ENCODE measurements at regions not wholly inside any gene's neighbourhood (a gene's known extent, or its start where the extent isn't known, plus 50 kb on each side); places are given as distances from the start of the nearest gene placed in this dataset.
"Not testable (repeated sequence)": the region's sequence is repeated elsewhere in the genome, so short reads cannot be mapped to it uniquely, and the experiment has no call there.

DNA sequence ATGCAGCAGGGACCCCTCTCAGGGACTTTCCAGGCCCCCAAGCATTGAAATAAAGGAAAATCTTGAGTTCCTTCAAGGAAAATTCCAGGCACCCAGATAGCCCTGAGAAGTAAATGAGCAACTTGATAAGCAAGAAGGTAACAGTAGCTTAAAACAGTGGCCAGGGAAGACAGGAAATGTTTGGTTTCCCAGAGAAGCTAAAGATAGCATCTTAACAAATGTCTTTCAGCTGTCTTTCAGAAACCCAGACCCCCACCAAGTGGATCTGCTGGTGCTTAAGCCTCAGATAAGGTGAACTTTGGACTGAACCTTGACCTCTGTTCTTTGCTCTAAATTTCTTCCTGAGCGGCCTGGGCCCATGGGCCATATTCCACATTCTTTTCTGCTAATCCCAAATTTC, 117.8 kb upstream of the CST7 start:
- DNase-seq (ENCODE audit: low spot score) = no peak

DNA sequence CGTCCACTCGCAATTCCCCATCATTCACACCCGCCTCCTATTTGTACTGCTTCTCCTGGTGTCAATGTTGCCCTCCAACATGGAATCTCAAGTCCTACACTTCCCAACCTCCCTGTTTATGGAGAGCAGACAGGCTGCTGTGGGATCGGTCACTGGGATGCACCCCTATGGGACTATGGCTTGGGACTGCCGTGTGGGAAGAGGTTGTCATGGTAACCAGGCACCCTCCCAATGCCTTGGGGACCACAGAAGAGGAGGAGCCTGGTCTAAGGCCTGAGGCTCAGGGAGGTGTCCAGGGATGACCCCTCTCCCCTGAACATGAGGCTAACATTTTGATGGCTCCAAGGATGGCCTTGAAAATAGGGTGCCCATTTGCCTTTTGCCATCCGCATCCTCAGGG, 116.6 kb upstream of the CST7 start:
- no peak for DNase-seq (ENCODE audit: low spot score)

DNA sequence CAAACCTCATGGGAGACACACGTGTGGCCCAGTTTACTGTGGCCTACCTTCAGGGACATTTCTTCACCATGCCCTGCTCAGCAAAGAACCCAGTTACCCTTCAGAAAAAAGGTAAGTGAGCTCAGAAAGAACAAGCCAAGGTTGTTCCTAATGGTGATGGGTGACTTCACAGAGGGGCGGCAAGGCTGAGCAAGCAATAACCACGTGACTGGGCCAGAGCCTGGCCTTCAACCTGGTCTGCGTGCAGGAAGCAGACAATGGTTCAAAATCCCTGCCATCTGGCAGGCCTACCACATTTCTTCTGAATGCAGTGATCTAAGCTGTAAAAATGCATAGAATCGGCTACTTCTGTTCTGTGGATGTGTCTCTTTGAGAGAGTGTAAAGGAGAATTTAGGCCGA, 115.5 kb upstream of the CST7 start:
- DNase-seq (ENCODE audit: low spot score) = no peak

DNA sequence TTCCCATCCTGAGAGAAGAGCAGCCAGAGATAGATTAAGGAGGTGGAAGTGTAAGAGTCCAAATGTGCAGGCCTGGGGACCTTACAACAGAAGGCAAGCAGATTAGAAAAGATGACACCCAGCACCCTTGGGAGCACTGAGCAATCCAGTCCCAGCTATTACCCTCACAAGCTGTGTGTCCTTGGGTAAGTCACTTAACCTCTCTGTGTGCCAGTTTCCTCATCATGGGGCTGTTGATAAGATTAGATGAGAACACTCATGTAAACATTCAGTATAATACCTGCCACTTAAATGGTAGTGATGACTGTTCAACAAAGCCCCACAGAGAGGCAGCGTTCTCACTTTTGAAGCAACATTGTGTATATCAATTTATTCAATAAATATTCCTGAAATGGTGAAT, 114.8 kb upstream of the CST7 start:
- DNase-seq (ENCODE audit: low spot score) = no peak

DNA sequence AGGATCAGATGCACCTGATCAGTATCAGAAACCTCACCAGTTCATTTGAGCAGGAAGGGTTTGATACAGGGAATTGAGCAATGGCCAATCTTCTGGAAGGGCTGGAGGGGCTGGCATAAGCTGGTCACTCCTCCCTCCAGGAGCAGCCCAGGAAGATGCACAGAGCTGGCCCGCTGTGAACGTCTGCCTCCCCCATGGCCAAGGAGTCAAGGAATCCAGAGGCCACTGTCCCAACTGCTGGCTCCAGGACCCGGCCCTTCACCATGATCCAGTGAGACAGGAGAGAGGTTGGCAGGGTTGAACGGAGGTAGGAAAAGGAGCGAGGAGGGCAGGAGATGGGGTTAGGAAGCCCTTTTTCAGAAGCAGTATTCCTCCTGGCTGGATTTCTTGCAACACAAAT, 113.9 kb upstream of the CST7 start:
- DNase-seq (ENCODE audit: low spot score) = no peak

DNA sequence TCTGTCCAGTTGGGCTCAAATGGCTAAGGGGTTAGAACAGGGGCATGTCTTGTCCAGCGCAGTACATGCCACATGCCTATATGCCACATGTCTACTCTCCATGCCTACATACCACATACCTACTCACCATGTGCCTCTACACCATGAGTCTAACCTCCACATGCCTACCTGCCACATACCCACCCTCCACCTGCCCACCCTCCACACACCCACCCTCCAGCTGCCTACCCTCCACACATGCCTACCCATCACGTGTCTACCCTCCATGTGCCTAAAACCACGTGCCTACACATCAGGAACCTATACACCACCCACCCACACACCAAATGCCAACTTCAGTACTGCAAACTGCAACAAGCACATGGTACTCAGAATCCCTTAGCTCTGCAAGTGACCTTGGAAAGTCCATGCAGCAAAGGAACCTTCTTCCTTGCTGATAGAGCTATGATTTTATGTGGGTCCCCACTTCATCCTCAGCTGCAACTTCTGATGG, 113.0 kb upstream of the CST7 start:
- DNase-seq (ENCODE audit: low spot score) = no peak

DNA sequence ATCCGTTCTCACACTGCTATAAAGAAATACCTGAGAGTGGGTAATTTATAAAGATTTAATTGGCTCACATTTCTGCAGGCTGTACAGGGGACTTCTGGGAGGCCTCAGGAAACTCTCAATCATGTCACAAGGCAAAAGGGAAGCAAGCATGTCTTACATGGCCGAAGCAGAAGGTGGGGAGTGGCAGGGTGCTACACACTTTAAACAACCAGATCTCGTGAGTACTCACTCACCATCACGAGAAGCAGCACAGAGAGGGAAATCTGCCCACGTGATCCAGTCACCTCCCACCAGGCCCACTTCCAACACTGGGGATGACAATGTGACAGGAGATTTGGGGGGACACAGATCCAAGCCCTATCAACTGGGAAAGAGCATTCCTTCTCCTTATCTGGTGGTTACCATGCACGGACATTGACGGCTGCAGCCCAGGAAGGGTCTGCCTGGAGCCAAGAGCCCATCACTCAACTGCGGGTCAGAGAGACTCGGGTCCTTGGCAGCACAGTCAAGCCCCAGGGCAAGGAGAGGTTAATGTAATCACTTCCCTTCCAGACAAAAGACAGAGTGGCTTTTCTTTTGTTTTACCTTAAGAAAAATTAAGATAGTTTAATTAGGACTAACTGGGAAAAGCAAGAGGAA, 112.3 kb upstream of the CST7 start:
- no peak for DNase-seq (ENCODE audit: low spot score)

DNA sequence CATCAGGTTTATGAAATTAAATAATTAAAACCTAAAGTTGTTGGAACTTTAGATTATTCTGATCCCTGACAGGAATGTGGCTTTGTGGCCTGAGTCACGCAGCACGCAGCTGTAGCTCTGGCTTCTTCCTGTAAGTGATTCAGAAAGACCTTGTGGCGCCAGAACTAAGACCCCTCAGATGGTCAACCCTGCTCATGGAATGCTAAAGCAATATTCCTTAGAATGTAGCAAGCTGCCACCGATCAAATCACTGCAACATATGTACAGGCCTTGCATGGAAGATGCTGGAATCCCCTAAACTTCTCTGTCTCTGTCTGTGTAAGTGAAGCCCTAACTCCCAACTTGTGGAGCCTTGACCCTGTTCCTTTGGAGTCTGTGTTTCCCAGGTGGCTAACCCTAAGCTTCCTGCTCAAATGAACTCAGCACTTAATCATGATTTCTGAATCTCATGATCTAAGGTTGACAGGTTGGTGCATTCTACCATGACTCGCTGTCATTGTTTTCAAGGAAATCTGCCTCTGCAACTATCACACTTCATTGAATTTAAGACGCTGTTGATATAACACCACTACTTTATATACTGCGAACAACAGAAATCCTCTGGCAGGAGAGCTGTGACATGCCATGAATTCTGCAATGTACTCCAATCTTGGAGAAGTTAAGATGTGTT, 111.2 kb upstream of the CST7 start:
- no peak for DNase-seq (ENCODE audit: low spot score)

DNA sequence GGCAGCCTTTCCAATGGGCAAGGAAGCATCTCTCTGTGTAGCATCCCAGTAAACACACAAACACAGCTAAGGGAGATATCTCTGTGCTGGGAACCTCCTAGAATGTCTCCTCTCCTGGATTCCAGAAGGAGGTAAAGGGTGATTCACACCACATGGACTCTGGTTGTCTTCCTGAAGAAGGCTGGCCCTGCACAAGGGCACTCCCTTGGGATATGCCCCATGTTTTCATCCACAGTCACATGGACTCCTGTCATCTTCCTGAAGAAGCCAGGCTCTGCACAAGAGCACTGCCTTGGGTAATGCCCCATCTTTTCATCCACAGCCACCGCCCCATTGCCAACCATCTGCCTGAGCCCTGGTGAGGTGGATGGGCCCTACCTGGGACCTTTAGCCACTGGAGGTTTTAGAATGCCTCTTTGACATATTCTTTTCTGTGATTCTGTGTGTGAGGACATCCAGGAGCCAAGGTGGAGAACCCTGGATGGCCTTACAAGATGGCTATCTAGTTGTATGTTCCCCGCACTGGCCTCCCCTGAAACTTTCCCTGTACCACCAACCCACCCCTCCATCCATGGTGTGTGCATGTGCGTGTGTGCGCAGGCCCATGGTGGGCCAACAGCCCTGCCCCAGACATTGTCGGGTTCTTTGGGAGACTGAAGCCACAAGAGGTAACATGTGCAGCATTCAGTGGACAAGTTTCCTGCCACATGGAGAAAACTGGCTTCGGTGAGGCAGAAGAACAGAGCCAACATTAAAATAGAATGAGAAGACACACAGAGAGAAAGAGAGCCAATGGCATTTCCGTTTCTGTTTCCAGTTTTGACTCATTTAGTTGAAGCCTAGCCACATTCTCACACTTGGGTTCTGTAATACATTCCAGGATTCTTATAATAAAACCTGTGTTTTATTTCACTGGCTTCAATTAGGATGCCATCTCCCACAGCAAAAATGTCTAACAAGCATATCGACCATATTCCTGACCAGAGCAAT, 110.2 kb upstream of the CST7 start:
- no peak for DNase-seq (ENCODE audit: low spot score)

DNA sequence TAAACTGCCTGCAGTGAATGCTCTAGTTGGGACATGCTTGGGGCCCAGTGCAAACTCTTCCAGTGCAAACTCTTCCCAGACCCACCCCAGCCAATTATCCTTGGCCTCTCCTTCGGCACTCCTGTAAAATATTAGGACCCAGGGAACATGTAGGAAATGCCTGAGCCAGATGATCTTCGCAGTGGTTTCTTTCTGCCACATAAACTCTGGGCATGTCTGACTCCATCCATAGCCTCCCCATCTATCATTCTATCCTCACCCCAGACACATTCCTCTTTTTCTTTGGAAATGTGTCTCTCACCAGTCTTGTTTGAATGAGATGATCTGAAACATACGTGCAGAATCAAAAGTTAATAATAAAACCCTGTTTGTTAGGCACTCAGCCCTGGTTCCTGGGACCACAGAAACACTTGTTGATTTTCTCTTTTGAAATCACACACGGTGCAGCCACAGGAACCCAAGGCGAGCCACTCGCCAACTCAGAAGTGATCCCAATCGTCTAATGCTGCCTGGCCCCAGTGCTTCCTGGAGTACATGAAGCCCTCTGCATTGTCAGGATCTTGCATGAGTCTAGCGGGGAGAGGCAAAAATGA, 108.9 kb upstream of the CST7 start:
- no peak for DNase-seq (ENCODE audit: low spot score)

DNA sequence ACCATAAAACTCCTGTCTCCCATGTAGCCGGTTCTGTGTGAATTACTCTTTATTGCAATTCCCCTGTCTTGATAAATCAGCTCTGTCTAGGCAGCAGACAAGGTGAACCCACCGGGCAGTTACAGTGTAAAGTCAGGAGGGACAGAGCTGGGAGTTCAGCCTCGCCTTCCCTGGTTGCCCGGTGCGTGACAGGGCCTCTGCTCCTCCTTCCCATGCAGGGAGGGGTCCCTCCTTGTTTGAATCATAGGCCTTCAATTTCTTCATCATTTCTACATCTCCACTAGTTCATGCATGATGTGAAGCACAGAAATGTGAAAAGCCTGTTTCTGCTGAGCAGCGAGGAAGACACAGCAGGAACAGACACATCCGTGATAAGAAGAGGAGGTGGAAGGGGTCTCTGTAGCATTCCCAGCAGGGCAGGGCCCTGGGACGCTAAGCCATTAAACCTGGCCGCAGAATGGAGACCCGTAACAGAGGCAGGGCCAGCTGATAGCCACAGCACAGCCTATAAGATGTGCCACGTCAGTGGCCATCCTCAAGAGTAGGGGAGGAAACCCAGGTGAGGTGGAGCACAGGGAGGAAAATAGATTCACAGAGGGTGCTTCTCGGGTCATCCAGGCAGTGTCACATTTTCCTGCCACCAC, 106.7 kb upstream of the CST7 start:
- no peak for DNase-seq (ENCODE audit: low spot score)

DNA sequence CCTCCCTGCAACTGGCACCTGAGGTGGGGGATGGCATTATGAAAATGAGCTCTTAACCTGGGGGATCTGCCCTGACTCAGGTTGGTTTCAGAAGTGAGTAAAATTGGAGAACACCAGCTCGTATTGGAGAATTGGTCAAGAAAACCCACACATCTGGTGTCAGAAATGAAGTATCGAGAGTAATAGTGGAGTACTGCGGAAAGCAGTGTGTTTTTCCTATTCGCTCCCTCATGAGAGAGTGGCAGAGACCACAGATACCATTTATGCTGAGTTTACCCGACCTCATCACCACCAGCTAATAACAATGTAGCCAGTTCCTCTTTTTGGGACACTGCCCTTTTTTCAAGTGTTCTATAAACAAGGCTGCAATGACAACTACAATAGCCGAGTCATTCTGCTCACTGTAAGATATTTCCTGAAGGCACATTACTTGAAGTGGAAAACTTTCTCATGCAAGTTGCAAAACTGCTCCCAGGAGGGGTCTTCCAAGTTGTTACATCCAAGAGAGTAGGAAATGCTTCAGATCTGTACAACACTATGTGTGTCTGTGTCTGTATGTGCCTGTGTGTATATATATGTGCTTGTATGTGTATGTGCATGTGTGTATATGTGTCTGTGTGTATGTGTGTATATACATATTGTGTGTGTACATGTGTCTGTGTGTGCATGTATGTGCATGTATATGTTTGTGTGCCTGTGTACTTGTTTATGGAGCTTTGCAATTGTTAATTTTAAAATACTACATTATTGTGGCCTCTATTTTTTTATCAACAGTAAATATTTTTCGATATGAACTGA, 106.0 kb upstream of the CST7 start:
- no peak for DNase-seq (ENCODE audit: low spot score)

DNA sequence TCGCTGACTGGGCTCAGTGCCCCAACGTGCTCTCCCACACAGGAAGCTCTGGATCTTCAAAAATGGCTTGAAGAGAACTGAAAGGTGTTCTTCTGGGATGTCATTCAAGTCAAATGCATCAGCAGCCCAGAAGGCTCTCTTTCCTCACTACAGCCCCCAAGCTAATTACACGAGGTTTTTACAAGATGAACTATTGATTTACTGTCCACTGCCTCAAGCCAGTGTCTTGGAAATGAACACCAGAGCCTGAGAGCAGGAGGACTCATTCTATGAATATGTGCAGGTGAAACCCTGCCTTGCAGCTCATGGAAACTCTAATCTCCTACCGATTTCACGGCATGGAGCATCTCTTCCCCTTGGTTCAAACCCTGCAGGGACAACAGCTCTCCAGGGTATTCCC, 98.9 kb upstream of the CST7 start:
- DNase-seq (ENCODE audit: low spot score) = no peak

DNA sequence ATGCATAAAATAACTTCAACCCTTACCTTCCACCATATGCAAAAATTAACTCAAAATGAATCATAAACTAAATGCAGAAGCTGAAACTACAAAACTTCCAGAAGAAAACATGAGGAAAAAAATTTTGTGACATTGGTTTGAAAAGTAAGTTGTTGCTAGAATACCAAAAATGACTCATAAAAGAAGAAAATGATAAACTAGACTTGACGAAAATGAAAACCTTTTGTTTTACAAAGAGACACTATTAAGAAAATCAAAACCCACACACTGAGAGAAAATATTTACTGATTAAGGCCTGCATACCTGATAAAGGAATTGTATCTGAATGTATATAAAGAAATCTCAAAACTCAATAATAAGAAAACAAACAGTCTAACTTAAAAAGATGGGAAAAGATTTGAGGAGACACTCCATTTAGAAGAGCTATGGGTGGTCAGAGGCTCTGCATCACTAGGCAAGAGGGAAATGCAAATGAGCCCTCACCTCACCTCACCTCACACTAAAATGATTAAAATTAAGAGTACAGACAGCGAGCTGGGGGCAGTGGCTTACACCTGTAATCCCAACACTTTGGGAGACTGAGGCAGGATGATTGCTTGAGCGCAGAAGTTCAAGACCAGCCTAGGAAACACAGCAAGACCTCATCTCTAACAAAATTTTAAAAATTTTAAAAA, 97.6 kb upstream of the CST7 start:
- DNase-seq (ENCODE audit: low spot score) = no peak

DNA sequence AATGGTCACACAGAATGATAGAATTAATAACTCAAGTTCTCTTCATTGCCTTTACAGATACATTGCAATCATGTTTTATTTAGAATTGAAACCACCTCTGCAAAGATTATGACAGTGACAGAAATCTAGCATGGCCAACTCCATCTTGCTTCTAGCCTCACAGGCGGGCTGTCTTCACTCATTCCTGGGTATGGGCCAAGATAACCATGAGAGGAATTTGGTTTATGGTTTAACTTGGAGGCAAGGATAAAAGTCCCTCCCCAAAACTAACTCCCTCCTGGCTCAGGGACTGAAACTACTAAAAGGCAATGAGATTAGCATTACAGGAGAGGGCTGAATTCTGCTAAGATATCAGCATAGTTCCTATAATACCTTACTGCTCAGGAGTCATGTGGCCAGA, 95.2 kb upstream of the CST7 start:
- DNase-seq (ENCODE audit: low spot score) = no peak

DNA sequence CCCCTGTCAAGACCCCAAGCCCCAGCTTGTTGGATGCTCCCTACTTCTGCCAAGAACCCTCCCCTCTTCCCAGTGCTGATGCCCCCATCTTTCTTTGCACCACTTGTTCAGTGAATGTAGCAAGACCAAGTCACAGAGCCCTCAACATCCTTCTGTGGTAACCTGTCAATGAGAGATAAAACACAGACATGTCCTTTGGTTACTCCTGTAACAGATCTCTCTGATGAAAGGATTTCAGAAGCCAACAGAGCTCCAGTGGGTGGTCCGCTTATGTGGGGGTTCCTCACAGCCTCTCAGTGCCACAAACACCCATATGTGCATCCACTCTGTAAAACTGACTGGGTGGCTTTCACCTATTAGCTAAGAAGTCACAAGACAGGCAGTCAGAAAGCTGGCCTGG, 93.2 kb upstream of the CST7 start:
- DNase-seq (ENCODE audit: low spot score) = no peak

DNA sequence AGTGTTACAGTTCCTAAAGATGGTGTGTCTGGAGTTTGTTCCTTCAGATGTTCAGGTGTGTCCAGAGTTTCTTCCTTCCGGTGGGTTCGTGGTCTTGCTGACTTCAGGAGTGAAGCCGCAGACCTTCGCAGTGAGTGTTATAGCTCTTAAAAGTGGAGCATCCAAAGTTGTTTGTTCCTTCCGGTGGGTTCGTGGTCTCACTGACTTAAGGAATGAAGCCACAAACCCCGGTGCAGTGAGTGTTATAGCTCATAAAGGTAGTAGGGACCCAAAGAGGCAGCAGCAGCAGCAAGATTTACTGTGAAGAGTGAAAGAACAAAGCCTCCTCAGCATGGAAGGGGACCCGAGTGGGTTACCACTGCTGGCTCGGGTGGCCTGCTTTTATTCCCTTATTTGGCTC, 90.6 kb upstream of the CST7 start:
- DNase-seq (ENCODE audit: low spot score) = not testable (repeated sequence)

DNA sequence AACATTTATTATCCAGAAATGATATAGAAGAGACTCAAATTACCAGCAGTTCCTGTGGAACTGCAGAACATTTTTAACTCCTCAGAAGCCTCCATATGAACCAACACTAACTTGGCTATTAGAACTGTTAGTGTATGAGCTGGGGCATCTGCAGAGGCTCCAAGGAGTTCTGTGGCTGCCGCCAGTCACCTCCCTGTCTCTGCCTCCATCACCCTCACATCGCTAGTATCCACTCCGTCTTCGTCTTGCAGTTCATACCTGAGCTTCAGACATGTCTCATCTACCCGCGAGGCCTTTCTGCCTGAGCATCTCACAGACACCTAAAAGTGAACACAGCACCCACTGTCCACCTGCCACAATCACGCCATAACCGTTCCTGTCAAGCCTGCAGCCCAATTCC, 89.5 kb upstream of the CST7 start:
- DNase-seq (ENCODE audit: low spot score) = peak; percentile 74

DNA sequence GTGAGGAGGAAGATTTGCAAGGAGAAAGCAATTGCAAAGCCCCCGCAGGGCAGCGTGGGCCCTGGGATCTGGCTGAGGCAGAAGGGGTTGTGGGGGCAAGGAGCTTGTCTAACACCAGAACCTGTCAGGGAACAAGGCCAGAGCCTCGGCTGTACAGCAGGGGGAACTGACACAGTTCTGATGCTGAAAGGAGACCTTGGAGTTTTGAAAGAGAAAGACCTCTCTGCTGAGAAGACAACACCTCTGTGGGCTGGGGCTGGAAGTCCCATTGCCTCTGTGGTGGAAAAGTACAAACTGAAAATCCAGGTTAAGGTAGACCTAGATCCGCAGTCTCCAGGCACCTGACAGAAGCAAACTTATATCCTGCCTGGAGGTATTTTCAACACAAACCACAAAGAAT, 86.9 kb upstream of the CST7 start:
- DNase-seq (ENCODE audit: low spot score) = no peak

DNA sequence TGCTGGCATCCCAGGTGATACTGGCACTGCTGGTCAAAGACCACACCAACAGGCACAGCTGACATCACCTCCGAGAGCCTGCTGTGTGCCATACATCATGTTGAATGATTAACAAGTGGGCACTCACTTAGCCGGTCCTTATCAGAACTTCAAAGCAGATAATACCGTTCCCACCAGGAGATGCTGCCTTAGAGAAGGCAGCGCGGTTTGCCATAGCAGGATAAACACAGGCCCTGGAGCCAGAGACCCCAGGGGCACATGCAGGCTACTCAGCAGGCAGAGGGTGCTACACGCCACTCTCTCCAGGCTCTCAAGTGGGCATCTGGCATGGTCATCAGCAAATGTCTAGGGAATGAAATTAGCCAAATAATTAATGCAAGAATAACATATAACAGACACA, 86.5 kb upstream of the CST7 start:
- DNase-seq (ENCODE audit: low spot score) = peak; percentile 76

All from mesenteric fat pad (tissue), 1 donor.